ENCODE measurements at regions not wholly inside any gene's neighbourhood (a gene's known extent, or its start where the extent isn't known, plus 50 kb on each side); places are given as distances from the start of the nearest gene placed in this dataset.
"Not testable (repeated sequence)": the region's sequence is repeated elsewhere in the genome, so short reads cannot be mapped to it uniquely, and the experiment has no call there.

- DNase-seq, result no peak
Measured at GRCh38 chr2:83364264-83364663, 1094.8 kb downstream of the SUCLG1 start.

GRCh38 chr2:83363138-83363537 is 1095.9 kb downstream of the SUCLG1 start:
- DNase-seq, result not testable (repeated sequence)

GRCh38 chr2:83359336-83359735 is 1099.7 kb downstream of the SUCLG1 start:
- DNase-seq, result no peak

- no peak for DNase-seq
Measured at GRCh38 chr2:83342860-83343329, 1116.2 kb downstream of the SUCLG1 start.

GRCh38 chr2:83340424-83340823 is 1118.7 kb downstream of the SUCLG1 start:
- DNase-seq, result no peak

GRCh38 chr2:83339942-83340341 is 1119.1 kb downstream of the SUCLG1 start:
- not testable (repeated sequence) for DNase-seq

GRCh38 chr2:83331810-83332209 is 1127.3 kb downstream of the SUCLG1 start:
- no peak for DNase-seq

- no peak for DNase-seq
Measured at GRCh38 chr2:83323038-83323437, 1136.0 kb downstream of the SUCLG1 start.

- DNase-seq, result no peak
Measured at GRCh38 chr2:83320053-83320452, 1139.0 kb downstream of the SUCLG1 start.

- no peak for DNase-seq
Measured at GRCh38 chr2:83305758-83306378, 1153.2 kb downstream of the SUCLG1 start.

GRCh38 chr2:83291083-83291482 is 1168.0 kb downstream of the SUCLG1 start:
- DNase-seq, result no peak

- no peak for DNase-seq
Measured at GRCh38 chr2:83282841-83283240, 1176.2 kb downstream of the SUCLG1 start.

GRCh38 chr2:83282043-83282795 is 1176.9 kb downstream of the SUCLG1 start:
- no peak for DNase-seq

GRCh38 chr2:83280391-83280790 is 1178.7 kb downstream of the SUCLG1 start:
- DNase-seq, result no peak

- no peak for DNase-seq
Measured at GRCh38 chr2:83273322-83273721, 1185.8 kb downstream of the SUCLG1 start.

- no peak for DNase-seq
Measured at GRCh38 chr2:83261591-83262136, 1197.4 kb downstream of the SUCLG1 start.

- DNase-seq, result no peak
Measured at GRCh38 chr2:83253848-83254247, 1205.2 kb downstream of the SUCLG1 start.

- DNase-seq, result no peak
Measured at GRCh38 chr2:83251321-83251872, 1207.7 kb downstream of the SUCLG1 start.

GRCh38 chr2:83245806-83246537 is 1213.1 kb downstream of the SUCLG1 start:
- DNase-seq, result not testable (repeated sequence)

- DNase-seq, result no peak
Measured at GRCh38 chr2:83240611-83241010, 1218.5 kb downstream of the SUCLG1 start.

GRCh38 chr2:83238111-83238510 is 1221.0 kb downstream of the SUCLG1 start:
- DNase-seq, result no peak

- no peak for DNase-seq
Measured at GRCh38 chr2:83234246-83234645, 1224.8 kb downstream of the SUCLG1 start.

GRCh38 chr2:83233781-83234180 is 1225.3 kb downstream of the SUCLG1 start:
- no peak for DNase-seq
